Upper lobe of left lung (tissue), 6 donors: ENCODE measurements at regions not wholly inside any gene's neighbourhood (a gene's known extent, or its start where the extent isn't known, plus 50 kb on each side); places are given as distances from the start of the nearest gene placed in this dataset.
"Not testable (repeated sequence)": the region's sequence is repeated elsewhere in the genome, so short reads cannot be mapped to it uniquely, and the experiment has no call there.

Experiments
- ATAC-seq, 2 donors: fragments of 200-7000 bp; cut with Tn5 transposase; one replicate each; pipeline ENCODE4 v1.9.1; 2022; ENCODE audit warnings: mild to moderate bottlenecking in 2 of 2, moderate library complexity in 2 of 2; ENCODE audit not compliant: low FRiP score in 2 of 2
- DNase-seq, 2 donors: peaks; one replicate each; pipeline ENCODE4 v3.0.0-alpha.2; 2019 to 2020
- H3K27ac ChIP-seq, 4 donors: fragments of 200-600 bp; sonication (generic); one replicate each; pipeline ENCODE4 v1.5.1; 2016 to 2019
- H3K27me3 ChIP-seq, 4 donors: fragments of 200-600 bp; sonication (generic); one replicate each; pipeline ENCODE4 v1.5.1; 2017 to 2019
- H3K36me3 ChIP-seq, 4 donors: fragments of 200-600 bp; sonication (generic); one replicate each; pipeline ENCODE4 v1.5.1; 2016 to 2019
- H3K4me1 ChIP-seq, 4 donors: fragments of 200-600 bp; sonication (generic); one replicate each; pipeline ENCODE4 v1.5.1; 2018 to 2019
- H3K4me3 ChIP-seq, 4 donors: fragments of 200-600 bp; sonication (generic); one replicate each; pipeline ENCODE4 v1.5.1; 2017 to 2019; ENCODE audit warnings: mild to moderate bottlenecking in 2 of 4, moderate library complexity in 1 of 4
- H3K9me3 ChIP-seq, 4 donors: fragments of 200-600 bp; sonication (generic); one replicate each; pipeline ENCODE4 v1.5.1; 2018 to 2019
- EP300 ChIP-seq, 4 donors: sonication (generic); formaldehyde crosslinking; IDR thresholded peaks; one replicate each; pipeline ENCODE4 v1.5.1; 2017; ENCODE audit warnings: antibody characterized with exemption in 4 of 4, control low read depth in 2 of 4
- POLR2A ChIP-seq, 4 donors: fragments of 450-650 bp; IDR thresholded peaks; one replicate each; pipeline ENCODE4 v1.5.1; 2016 to 2017; ENCODE audit warnings: antibody characterized with exemption in 4 of 4, mild to moderate bottlenecking in 2 of 4
- POLR2AphosphoS5 ChIP-seq, 2 donors: sonication (generic); formaldehyde crosslinking; IDR thresholded peaks; one replicate each; pipeline ENCODE4 v1.5.1; 2017; ENCODE audit warnings: antibody characterized with exemption in 2 of 2
- WGBS, 2 donors: methylation state at CpG; one replicate each; pipeline ENCODE4 v1.1.5; 2017 to 2018; 5-methylcytosine and 5-hydroxymethylcytosine counted together
- TF ChIP-seq, protein P1 (sequence below), 6 experiments: fragments of 450-650 bp in 4 of 6; fragments of 200-600 bp in 2 of 6; sonication (generic) in 2 of 6; IDR thresholded peaks; one replicate each; pipeline ENCODE4 v1.5.1; 2016 to 2019; ENCODE audit warnings: antibody characterized with exemption in 6 of 6
- donor health status: DM: no; HTN: no; CAD: no; lungs with moderate emphysema.
- donor health status: DM: no; HTN: yes; CAD: no; lungs with severe emphysema.

- no peaks in the 10 kb centered on the region for H3K27me3 ChIP-seq
- H3K27ac ChIP-seq: no peak overlapping the region
- DNase-seq (no peak), ATAC-seq (no peak)
- no peaks in the 10 kb centered on the region for H3K9me3 ChIP-seq
- H3K36me3 ChIP-seq: no peaks in the 10 kb centered on the region
- no peaks in the 10 kb centered on the region for H3K4me1 ChIP-seq
- no peak overlapping the region for H3K4me3 ChIP-seq
- no peak for TF ChIP-seq POLR2A (IDR thresholded peaks at IDR 0.05)
- WGBS, 2 donors: 77 to 82% methylated on average over 8 of the region's 8 CpGs
These were observed 59.0 kb upstream of the ZNF532 start for GRCh38 chr18:58805467-58806187.

DNA sequence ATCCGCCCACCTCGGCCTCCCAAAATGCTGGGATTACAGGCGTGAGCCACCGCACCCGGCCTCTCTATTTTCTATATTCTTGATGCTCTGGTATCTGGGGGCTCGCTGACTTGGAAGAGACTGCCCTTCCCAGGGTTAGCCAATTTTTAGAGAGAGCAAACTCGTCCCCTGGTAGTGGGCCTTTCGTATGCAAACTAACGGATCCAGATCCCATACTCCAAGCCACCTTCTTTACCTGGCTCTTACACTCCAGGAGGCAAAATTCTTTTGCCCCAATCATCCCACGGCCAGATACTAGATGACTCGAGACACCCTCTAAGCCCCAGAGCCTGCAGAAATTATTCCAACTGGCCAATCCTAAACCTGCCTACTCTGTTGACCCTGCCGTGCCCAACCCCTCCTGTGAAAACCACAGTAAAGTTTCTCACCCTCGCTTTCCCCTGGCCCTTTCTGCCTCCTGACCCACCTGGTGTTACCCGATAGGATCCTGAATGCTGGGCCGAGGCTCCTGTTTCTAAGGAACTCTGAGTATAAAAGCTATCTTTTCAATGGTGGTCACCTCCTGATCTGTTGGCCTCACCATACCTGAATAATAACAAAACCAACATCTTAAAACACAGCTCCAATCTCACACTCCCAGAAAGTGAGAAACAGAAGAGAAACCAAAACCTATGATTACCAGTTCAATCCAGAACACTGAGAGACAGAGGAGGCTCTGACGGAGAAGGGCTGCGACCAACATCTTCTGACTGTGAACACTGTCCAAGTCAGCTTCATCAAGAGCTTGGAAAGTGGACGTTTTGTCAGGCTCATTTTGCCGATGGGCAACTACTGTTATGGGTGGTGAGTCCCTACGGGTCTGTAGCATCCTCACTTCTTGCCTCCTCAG, 57.6 kb upstream of the ZNF532 start:
- ATAC-seq (no peak), DNase-seq (no peak)
- no peak overlapping the region for H3K4me3 ChIP-seq
- no peaks in the 10 kb centered on the region for H3K27me3 ChIP-seq
- H3K27ac ChIP-seq: no peak overlapping the region
- no peaks in the 10 kb centered on the region for H3K9me3 ChIP-seq
- H3K36me3 ChIP-seq: no peaks in the 10 kb centered on the region
- TF ChIP-seq POLR2A (IDR thresholded peaks at IDR 0.05) (no peak), EP300 (IDR thresholded peaks at IDR 0.05) (no peak), POLR2AphosphoS5 (IDR thresholded peaks at IDR 0.05) (no peak)
- TF ChIP-seq, protein P1, sequence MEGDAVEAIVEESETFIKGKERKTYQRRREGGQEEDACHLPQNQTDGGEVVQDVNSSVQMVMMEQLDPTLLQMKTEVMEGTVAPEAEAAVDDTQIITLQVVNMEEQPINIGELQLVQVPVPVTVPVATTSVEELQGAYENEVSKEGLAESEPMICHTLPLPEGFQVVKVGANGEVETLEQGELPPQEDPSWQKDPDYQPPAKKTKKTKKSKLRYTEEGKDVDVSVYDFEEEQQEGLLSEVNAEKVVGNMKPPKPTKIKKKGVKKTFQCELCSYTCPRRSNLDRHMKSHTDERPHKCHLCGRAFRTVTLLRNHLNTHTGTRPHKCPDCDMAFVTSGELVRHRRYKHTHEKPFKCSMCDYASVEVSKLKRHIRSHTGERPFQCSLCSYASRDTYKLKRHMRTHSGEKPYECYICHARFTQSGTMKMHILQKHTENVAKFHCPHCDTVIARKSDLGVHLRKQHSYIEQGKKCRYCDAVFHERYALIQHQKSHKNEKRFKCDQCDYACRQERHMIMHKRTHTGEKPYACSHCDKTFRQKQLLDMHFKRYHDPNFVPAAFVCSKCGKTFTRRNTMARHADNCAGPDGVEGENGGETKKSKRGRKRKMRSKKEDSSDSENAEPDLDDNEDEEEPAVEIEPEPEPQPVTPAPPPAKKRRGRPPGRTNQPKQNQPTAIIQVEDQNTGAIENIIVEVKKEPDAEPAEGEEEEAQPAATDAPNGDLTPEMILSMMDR (IDR thresholded peaks at IDR 0.05): no peak
- no peaks in the 10 kb centered on the region for H3K4me1 ChIP-seq
- 90 to 92% methylated on average over 20 of the region's 20 CpGs for WGBS, 2 donors

DNA sequence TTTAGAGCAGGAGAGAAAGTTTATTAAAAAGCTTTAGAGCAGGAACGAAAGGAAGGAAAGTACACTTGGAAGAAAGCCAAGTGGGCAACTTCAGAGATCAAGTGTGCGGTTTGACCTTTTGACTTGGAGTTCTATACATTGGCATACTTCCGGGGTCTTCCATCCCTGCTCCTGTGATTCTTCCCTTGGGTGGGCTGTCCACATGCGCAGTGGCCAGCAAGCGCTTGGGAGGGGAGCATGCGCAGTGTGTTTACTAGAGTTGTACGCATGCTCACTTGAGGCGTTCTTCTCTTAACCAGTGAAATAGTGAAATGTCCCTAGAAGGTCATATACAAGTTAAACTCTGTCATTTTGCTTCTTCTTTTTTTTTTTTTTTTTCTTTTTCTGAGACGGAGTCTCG, 56.9 kb upstream of the ZNF532 start:
- Histone ChIP-seq H3K9me3 (no peaks in the 10 kb centered on the region), H3K4me1 (no peaks in the 10 kb centered on the region), H3K27me3 (no peaks in the 10 kb centered on the region), H3K36me3 (no peaks in the 10 kb centered on the region), H3K4me3 (no peak overlapping the region), H3K27ac (no peak overlapping the region)
- TF ChIP-seq EP300 (IDR thresholded peaks at IDR 0.05) (no peak), POLR2A (IDR thresholded peaks at IDR 0.05) (no peak), POLR2AphosphoS5 (IDR thresholded peaks at IDR 0.05) (no peak)
- TF ChIP-seq, protein P1 (IDR thresholded peaks at IDR 0.05): no peak
- DNase-seq (no peak), ATAC-seq (no peak)
- WGBS, 2 donors: 79 to 82% methylated on average over 10 of the region's 10 CpGs

DNA sequence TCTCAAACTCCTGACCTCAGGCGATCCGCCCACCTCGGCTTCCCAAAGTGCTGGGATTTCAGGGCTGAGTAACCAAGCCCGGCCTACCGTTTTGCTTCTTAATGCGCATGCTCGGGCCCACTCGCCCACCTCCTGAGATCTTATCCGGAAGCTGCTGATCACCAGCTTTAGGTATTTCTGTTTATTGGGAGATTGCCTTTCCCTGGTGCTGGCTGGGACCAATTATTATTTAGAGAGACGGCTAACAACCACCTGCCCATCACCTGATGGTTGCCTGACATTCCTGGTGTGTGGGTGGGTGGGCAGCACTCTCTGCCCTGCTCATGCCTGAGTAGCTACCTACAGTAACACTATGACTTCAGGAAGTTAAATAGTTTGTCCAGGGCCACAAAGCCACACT, 56.3 kb upstream of the ZNF532 start:
- Histone ChIP-seq H3K4me3 (no peak overlapping the region), H3K27me3 (no peaks in the 10 kb centered on the region), H3K9me3 (no peaks in the 10 kb centered on the region), H3K27ac (no peak overlapping the region), H3K4me1 (no peaks in the 10 kb centered on the region), H3K36me3 (no peaks in the 10 kb centered on the region)
- ATAC-seq (no peak), DNase-seq (no peak)
- 94 to 95% methylated on average over 9 to 10 of the region's 10 CpGs for WGBS, 2 donors
- TF ChIP-seq EP300 (IDR thresholded peaks at IDR 0.05) (no peak), POLR2A (IDR thresholded peaks at IDR 0.05) (no peak), POLR2AphosphoS5 (IDR thresholded peaks at IDR 0.05) (no peak)
- TF ChIP-seq, protein P1 (IDR thresholded peaks at IDR 0.05): no peak

GRCh38 chr18:58811859-58812258, 52.8 kb upstream of the ZNF532 start:
- not testable (repeated sequence) for H3K27ac ChIP-seq, H3K4me3 ChIP-seq, H3K27me3 ChIP-seq, ATAC-seq, H3K4me1 ChIP-seq, H3K36me3 ChIP-seq, H3K9me3 ChIP-seq
- 93 to 97% methylated on average over 13 of the region's 13 CpGs for WGBS, 2 donors
- peak in 1 of 2 donors; percentile 32 for DNase-seq
